Uterus (tissue), 3 donors: ENCODE measurements at regions not wholly inside any gene's neighbourhood (a gene's known extent, or its start where the extent isn't known, plus 50 kb on each side); places are given as distances from the start of the nearest gene placed in this dataset.
A peak's percentile ranks its signal among the peaks of the same experiment; 100 is the strongest.
"Not testable (repeated sequence)": the region's sequence is repeated elsewhere in the genome, so short reads cannot be mapped to it uniquely, and the experiment has no call there.

ENCODE experiments used
- DNase-seq, 2 donors: peaks; one replicate each; pipeline ENCODE4 v3.0.0-alpha.2; 2019 to 2020
- H3K27ac ChIP-seq, 2 donors: fragments of 200-600 bp; sonication (generic); 1 replicate in 1 of 2; 2 replicates in 1 of 2; pipeline ENCODE4 v1.5.1; 2016 to 2018
- H3K27me3 ChIP-seq, 2 donors: fragments of 200-600 bp; sonication (generic); one replicate each; pipeline ENCODE4 v1.5.1; 2018 to 2019; ENCODE audit warnings: control low read depth in 1 of 2
- H3K36me3 ChIP-seq, 2 donors: fragments of 200-600 bp; sonication (generic); one replicate each; pipeline ENCODE4 v1.5.1; 2019; ENCODE audit warnings: control low read depth in 1 of 2
- H3K4me1 ChIP-seq, 2 donors: fragments of 200-600 bp; sonication (generic); one replicate each; pipeline ENCODE4 v1.5.1; 2018 to 2019; ENCODE audit warnings: control low read depth in 1 of 2
- H3K4me3 ChIP-seq, 2 donors: fragments of 200-600 bp; sonication (generic); 1 replicate in 1 of 2; 2 replicates in 1 of 2; pipeline ENCODE4 v1.5.1; 2018 to 2019; ENCODE audit warnings: mild to moderate bottlenecking in 1 of 2
- H3K9me3 ChIP-seq, 2 donors: fragments of 200-600 bp; sonication (generic); one replicate each; pipeline ENCODE4 v1.5.1; 2019; ENCODE audit warnings: control low read depth in 1 of 2
- POLR2A ChIP-seq, 2 donors: fragments of 450-650 bp; IDR thresholded peaks; one replicate each; pipeline ENCODE4 v1.6.1; 2016; ENCODE audit warnings: antibody characterized with exemption in 2 of 2, mild to moderate bottlenecking in 1 of 2, moderate library complexity in 1 of 2
- intact Hi-C: fragments of 100-400 bp; cut with DNase I; formaldehyde crosslinking; loops from one replicate; pipeline ENCODE4 v1.15.1; 2023; ENCODE audit warnings: low total_unique reads
- TF ChIP-seq, protein P1 (sequence below), 4 experiments: fragments of 200-600 bp in 2 of 4; fragments of 450-650 bp in 2 of 4; sonication (generic) in 2 of 4; IDR thresholded peaks; one replicate each; pipeline ENCODE4 v1.5.1; 2016 to 2019; ENCODE audit warnings: antibody characterized with exemption in 4 of 4, mild to moderate bottlenecking in 2 of 4, moderate library complexity in 1 of 4
- donor health status: DM: yes; HTN: yes; CAD: no.

DNA sequence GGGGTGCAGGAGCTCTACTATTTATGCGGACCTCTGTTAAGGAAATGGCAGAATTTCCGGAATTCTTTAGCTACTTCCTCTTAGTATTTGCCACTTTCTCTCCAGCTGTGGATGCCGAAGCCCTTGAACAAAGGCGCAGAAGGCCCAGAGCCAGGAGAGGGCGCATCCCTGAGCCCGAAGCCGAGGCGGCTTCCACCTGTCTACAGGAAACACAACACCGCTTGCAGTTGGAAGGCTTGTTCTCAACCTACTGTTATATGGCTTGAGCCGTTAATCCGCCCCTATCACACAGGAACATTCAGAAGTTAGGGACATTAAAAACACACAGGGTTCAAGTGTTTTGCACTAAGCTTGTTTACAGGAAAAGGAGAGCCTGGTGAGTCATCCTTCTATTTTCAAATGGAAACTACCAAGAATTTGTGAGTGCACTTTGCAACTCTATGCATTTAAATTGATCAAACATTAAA, 417.1 kb downstream of the BCKDHB start:
- H3K27ac ChIP-seq: peak overlapping the region; percentile 28 to 52
- H3K4me3 ChIP-seq: peak overlapping the region in 1 of 2 donors; percentile 14

DNA sequence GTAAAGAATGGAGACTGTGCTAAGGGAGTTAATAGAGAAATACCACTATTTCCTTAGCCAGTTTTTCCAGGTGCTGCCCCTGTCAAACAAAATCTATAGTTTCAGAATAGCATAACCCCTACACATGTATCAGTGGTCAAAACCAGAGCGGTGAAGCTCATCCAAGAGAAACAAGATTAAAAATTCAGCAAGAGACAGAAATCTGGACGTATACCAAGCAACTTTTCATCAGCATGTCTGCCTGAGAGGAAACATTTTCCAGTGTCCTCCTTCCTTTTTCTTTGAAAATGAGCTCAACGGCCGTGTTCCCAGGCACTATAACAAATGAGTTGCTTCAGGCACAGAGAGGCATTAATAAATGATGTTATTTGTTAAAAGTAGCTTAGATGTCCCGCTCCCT, 416.5 kb downstream of the BCKDHB start:
- intact Hi-C loops: no loop called here
- TF ChIP-seq, protein P1, sequence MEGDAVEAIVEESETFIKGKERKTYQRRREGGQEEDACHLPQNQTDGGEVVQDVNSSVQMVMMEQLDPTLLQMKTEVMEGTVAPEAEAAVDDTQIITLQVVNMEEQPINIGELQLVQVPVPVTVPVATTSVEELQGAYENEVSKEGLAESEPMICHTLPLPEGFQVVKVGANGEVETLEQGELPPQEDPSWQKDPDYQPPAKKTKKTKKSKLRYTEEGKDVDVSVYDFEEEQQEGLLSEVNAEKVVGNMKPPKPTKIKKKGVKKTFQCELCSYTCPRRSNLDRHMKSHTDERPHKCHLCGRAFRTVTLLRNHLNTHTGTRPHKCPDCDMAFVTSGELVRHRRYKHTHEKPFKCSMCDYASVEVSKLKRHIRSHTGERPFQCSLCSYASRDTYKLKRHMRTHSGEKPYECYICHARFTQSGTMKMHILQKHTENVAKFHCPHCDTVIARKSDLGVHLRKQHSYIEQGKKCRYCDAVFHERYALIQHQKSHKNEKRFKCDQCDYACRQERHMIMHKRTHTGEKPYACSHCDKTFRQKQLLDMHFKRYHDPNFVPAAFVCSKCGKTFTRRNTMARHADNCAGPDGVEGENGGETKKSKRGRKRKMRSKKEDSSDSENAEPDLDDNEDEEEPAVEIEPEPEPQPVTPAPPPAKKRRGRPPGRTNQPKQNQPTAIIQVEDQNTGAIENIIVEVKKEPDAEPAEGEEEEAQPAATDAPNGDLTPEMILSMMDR (IDR thresholded peaks at IDR 0.05): no peak
- TF ChIP-seq POLR2A (IDR thresholded peaks at IDR 0.05): no peak
- DNase-seq: no peak
- Histone ChIP-seq H3K4me3 (peak overlapping the region in 1 of 2 donors; percentile 14), H3K9me3 (no peaks in the 10 kb centered on the region), H3K27me3 (no peaks in the 10 kb centered on the region), H3K4me1 (no peaks in the 10 kb centered on the region), H3K27ac (peak overlapping the region; percentile 28 to 52), H3K36me3 (no peaks in the 10 kb centered on the region)

More for the DNA sequence above, 417.1 kb downstream of the BCKDHB start:
- Histone ChIP-seq H3K36me3 (no peaks in the 10 kb centered on the region), H3K4me1 (no peaks in the 10 kb centered on the region), H3K27me3 (no peaks in the 10 kb centered on the region), H3K9me3 (no peaks in the 10 kb centered on the region)
- peak; percentile 13 to 14 for DNase-seq
- intact Hi-C loops: no loop called here
- no peak for TF ChIP-seq POLR2A (IDR thresholded peaks at IDR 0.05)
- TF ChIP-seq, protein P1 (IDR thresholded peaks at IDR 0.05): no peak

DNA sequence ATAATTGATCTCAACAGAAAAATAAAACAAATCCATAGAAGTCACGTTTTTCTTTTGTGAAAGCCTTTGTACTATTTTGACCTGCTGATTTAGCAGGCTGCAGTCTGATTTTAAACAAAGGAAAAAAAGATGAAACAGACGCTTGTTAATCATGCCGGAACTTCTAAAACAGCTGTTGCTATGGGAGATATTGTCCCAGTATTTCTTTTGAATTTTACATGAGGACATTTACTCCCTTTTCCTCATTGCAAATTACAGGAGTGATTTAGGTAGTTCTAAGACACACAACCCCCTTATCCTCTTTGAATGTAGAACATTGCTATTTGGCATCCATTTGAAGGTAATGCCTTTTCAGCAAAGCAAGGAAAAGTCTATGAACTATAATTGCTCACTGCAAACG, 416.1 kb downstream of the BCKDHB start:
- no peak for DNase-seq
- H3K27me3 ChIP-seq: no peaks in the 10 kb centered on the region
- H3K27ac ChIP-seq: peak overlapping the region; percentile 28 to 52
- intact Hi-C loops: no loop called here
- TF ChIP-seq POLR2A (IDR thresholded peaks at IDR 0.05): no peak
- TF ChIP-seq, protein P1 (IDR thresholded peaks at IDR 0.05): no peak
- no peak overlapping the region for H3K4me3 ChIP-seq
- no peaks in the 10 kb centered on the region for H3K36me3 ChIP-seq
- H3K4me1 ChIP-seq: no peaks in the 10 kb centered on the region
- no peaks in the 10 kb centered on the region for H3K9me3 ChIP-seq

DNA sequence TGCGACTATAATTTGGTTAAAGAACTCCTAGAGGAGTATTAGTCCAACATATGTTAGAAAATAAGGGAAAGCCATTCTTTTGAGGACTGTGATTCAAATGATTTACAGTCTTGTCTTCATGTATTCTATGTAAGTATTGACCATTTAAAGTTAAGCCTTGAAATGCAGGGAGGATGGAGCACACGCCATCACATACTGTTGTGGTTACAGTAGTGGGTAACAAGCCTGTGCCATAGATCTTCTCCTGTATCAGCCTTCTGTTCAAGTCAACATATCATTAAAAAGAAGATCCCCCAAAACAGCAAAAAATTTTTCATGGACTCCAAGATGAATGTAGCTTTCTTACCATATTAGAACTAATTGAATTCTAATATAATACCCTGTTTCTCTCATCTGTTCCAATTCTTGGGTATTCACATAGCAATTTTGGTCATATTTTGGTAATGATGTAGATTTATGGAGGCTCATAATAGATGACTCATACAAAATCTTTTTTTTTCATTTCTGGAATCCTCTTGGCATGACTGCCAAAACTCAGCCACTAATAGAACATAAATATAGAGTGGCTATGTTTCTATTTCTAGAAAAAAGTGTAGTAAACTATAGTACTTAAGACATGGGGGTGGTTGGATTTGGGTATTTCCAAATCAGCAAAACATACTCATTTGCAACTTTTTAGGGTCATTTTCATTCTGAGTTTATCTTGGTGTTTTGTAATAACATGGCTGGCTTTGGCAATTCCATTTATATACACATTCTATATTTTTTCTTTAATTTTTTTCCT, 413.5 kb downstream of the BCKDHB start:
- H3K9me3 ChIP-seq: no peaks in the 10 kb centered on the region
- H3K27me3 ChIP-seq: no peaks in the 10 kb centered on the region
- intact Hi-C loops: no loop called here
- no peak for TF ChIP-seq POLR2A (IDR thresholded peaks at IDR 0.05)
- TF ChIP-seq, protein P1 (IDR thresholded peaks at IDR 0.05): no peak
- DNase-seq: no peak
- no peak overlapping the region for H3K27ac ChIP-seq
- H3K4me1 ChIP-seq: no peaks in the 10 kb centered on the region
- H3K4me3 ChIP-seq: no peak overlapping the region
- no peaks in the 10 kb centered on the region for H3K36me3 ChIP-seq

DNA sequence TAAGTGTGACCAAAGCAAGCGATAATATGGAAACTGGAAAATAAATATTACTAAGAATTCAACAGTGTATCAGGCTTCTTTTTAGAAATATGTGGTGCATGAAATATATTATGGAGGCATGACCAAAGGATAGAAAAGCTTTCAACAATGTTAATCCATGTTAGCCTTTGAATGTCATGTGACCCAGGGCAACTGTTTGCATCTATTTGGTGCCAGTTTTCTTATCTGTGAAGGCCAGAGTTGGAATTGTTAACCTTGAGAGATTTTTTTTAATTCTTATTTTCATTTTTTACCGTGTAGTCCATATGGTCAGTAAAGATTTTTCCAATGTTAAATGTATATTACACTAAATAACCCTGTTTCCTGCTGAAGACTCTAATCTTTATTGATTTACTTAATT, 411.1 kb downstream of the BCKDHB start:
- Histone ChIP-seq H3K4me1 (no peaks in the 10 kb centered on the region), H3K4me3 (no peak overlapping the region), H3K27ac (no peak overlapping the region), H3K36me3 (no peaks in the 10 kb centered on the region), H3K9me3 (no peaks in the 10 kb centered on the region), H3K27me3 (no peaks in the 10 kb centered on the region)
- intact Hi-C loops: no loop called here
- TF ChIP-seq POLR2A (IDR thresholded peaks at IDR 0.05): no peak
- TF ChIP-seq, protein P1 (IDR thresholded peaks at IDR 0.05): no peak
- no peak for DNase-seq

DNA sequence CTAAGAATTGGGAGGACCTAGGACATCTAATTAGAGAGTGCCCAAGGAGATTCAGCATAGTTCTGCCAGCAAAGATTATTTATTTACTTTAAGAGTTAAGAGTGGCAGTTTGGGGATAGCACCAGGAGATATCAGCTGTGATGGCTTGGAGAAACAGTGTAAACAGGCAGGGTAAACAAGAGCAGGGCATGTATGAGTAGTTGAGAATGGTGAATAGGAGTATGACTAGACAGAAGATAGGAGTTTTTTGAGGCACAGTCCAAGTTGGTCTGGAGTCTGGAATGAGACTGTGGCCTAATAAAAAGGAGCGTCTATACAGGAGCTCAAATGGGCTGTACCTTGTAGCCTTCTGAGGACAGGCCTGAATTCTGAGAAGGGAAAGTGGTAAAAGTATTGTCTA, 404.1 kb downstream of the BCKDHB start:
- intact Hi-C loops, DNase-seq, H3K9me3 ChIP-seq: not testable (repeated sequence)

More for the DNA sequence above, 404.1 kb downstream of the BCKDHB start:
- not testable (repeated sequence) for H3K27me3 ChIP-seq, H3K4me1 ChIP-seq, H3K4me3 ChIP-seq, H3K36me3 ChIP-seq, H3K27ac ChIP-seq
